Testis (tissue), 2 donors: ENCODE measurements at regions not wholly inside any gene's neighbourhood (a gene's known extent, or its start where the extent isn't known, plus 50 kb on each side); places are given as distances from the start of the nearest gene placed in this dataset.

Experiments
- DNase-seq: peaks from one replicate; pipeline ENCODE4 v3.0.0-alpha.2; 2019
- H3K27ac ChIP-seq, 2 donors: fragments of 200-600 bp; sonication (generic); one replicate each; pipeline ENCODE4 v1.5.1; 2019
- H3K27me3 ChIP-seq: fragments of 200-600 bp; sonication (generic); one replicate; pipeline ENCODE4 v1.5.1; 2019
- H3K36me3 ChIP-seq: fragments of 200-600 bp; sonication (generic); one replicate; pipeline ENCODE4 v1.5.1; 2017; ENCODE audit warnings: low read depth; ENCODE audit errors: missing control alignments
- H3K4me1 ChIP-seq: fragments of 200-600 bp; sonication (generic); one replicate; pipeline ENCODE4 v1.5.1; 2019
- H3K4me3 ChIP-seq, 2 donors: fragments of 200-600 bp; sonication (generic); one replicate each; pipeline ENCODE4 v1.5.1; 2017 to 2019
- H3K9me3 ChIP-seq: fragments of 200-600 bp; sonication (generic); one replicate; pipeline ENCODE4 v1.5.1; 2017
- CTCF ChIP-seq, 3 experiments: fragments of 450-650 bp in 2 of 3; fragments of 200-600 bp in 1 of 3; sonication (generic) in 1 of 3; IDR thresholded peaks; one replicate each; pipeline ENCODE4 v1.5.1; 2016 to 2019; ENCODE audit warnings: antibody characterized with exemption in 3 of 3, mild to moderate bottlenecking in 2 of 3, moderate library complexity in 1 of 3
- POLR2A ChIP-seq: fragments of 450-650 bp; IDR thresholded peaks from one replicate; pipeline ENCODE4 v1.6.1; 2017; ENCODE audit warnings: antibody characterized with exemption, mild to moderate bottlenecking, moderate library complexity
- WGBS, 2 donors: methylation state at CpG; one replicate each; pipeline ENCODE4 v1.1.5; 2018; 5-methylcytosine and 5-hydroxymethylcytosine counted together
- intact Hi-C: fragments of 100-400 bp; cut with DNase I; formaldehyde crosslinking; loops from one replicate; pipeline ENCODE4 v1.15.1; 2023; ENCODE audit warnings: low total_unique reads

- intact Hi-C loops: no loop called here
- Histone ChIP-seq H3K4me3 (no peak overlapping the region), H3K4me1 (no peaks in the 10 kb centered on the region), H3K36me3 (no peaks in the 10 kb centered on the region), H3K27ac (no peak overlapping the region), H3K9me3 (no peaks in the 10 kb centered on the region), H3K27me3 (no peaks in the 10 kb centered on the region)
- no peak for TF ChIP-seq POLR2A
- DNase-seq: no peak
Observed at GRCh38 chr12:93169536-93169935, 208.2 kb upstream of the NUDT4 start.

GRCh38 chr12:93170928-93171327 lies 206.8 kb upstream of the NUDT4 start:
- H3K27me3 ChIP-seq: no peaks in the 10 kb centered on the region
- H3K27ac ChIP-seq: no peak overlapping the region
- no peak for DNase-seq
- TF ChIP-seq CTCF (IDR thresholded peaks at IDR 0.05): no peak
- TF ChIP-seq POLR2A: no peak
- no peaks in the 10 kb centered on the region for H3K9me3 ChIP-seq
- intact Hi-C loops: no loop called here
- H3K4me1 ChIP-seq: peaks cover 2% of the 10 kb centered on the region
- no peak overlapping the region for H3K4me3 ChIP-seq
- no peaks in the 10 kb centered on the region for H3K36me3 ChIP-seq
- WGBS, 2 donors: 81 to 95% methylated on average over 2 of the region's 2 CpGs

- Histone ChIP-seq H3K27ac (no peak overlapping the region), H3K9me3 (no peaks in the 10 kb centered on the region), H3K4me1 (peaks cover 18% of the 10 kb centered on the region), H3K36me3 (no peaks in the 10 kb centered on the region), H3K27me3 (no peaks in the 10 kb centered on the region), H3K4me3 (no peak overlapping the region)
- intact Hi-C loops: no loop called here
- no peak for DNase-seq
- TF ChIP-seq CTCF (IDR thresholded peaks at IDR 0.05): no peak
- TF ChIP-seq POLR2A: no peak
- 78 to 82% methylated on average over 5 of the region's 5 CpGs for WGBS, 2 donors
Observed at GRCh38 chr12:93173178-93173957, 204.4 kb upstream of the NUDT4 start.

- H3K27ac ChIP-seq: no peak overlapping the region
Observed at GRCh38 chr12:93174048-93174447, 203.7 kb upstream of the NUDT4 start.

GRCh38 chr12:93174473-93174872 lies 203.3 kb upstream of the NUDT4 start:
- Histone ChIP-seq H3K36me3 (no peaks in the 10 kb centered on the region), H3K9me3 (no peaks in the 10 kb centered on the region), H3K4me1 (peaks cover 18% of the 10 kb centered on the region), H3K4me3 (no peak overlapping the region), H3K27ac (no peak overlapping the region), H3K27me3 (no peaks in the 10 kb centered on the region)
- TF ChIP-seq POLR2A (no peak), CTCF (IDR thresholded peaks at IDR 0.05) (no peak)
- intact Hi-C loops: no loop called here
- DNase-seq: no peak
- 86 to 96% methylated on average over 5 of the region's 5 CpGs for whole genome bisulfite sequencing, 2 donors

More at GRCh38 chr12:93174048-93174447, 203.7 kb upstream of the NUDT4 start:
- H3K4me1 ChIP-seq: peaks cover 18% of the 10 kb centered on the region
- 56 to 62% methylated on average over 3 of the region's 3 CpGs for WGBS, 2 donors
- no peak overlapping the region for H3K4me3 ChIP-seq
- intact Hi-C loops: no loop called here
- no peaks in the 10 kb centered on the region for H3K27me3 ChIP-seq
- no peak for DNase-seq
- TF ChIP-seq CTCF (IDR thresholded peaks at IDR 0.05) (no peak), POLR2A (no peak)
- H3K9me3 ChIP-seq: no peaks in the 10 kb centered on the region
- no peaks in the 10 kb centered on the region for H3K36me3 ChIP-seq
